Fibroblast of the aortic adventitia (primary cell): ENCODE measurements at regions not wholly inside any gene's neighbourhood (a gene's known extent, or its start where the extent isn't known, plus 50 kb on each side); places are given as distances from the start of the nearest gene placed in this dataset.

Source experiments
- DNase-seq: peaks from one replicate; pipeline ENCODE4 v3.0.0-alpha.2; 2010; ENCODE audit warnings: low read depth
- H3K4me3 ChIP-seq: 2 replicates; pipeline ENCODE4 v1.5.1; 2011; ENCODE audit warnings: low read depth, mild to moderate bottlenecking, control low read depth, low read length, moderate library complexity
- TF ChIP-seq, protein P1 (sequence below): IDR thresholded peaks from 2 replicates; pipeline ENCODE4 v1.5.1; 2011; ENCODE audit warnings: mild to moderate bottlenecking, low read length, control low read depth, inconsistent platforms; ENCODE audit not compliant: insufficient read depth

DNA sequence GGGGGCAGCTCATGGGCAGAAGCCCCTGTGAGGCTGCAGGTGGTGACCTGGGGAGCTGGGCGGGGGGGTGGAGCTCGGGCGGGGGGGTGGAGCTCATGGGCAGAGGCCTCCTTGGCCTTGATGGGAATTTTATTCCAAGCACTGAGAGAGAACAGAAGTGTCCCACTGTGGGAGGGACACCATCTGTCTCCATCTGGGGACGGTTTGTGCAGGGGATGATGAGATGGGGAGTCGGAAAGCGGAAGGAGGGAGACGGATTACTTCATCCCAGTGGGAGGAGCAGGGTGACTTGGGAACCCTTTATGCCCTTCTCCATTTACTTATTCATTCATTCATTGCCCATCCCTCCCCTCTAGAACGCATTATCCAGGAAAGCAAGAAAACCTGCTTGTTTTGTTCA is 304.7 kb downstream of the ADGRD1 start:
- no peak for DNase-seq
- H3K4me3 ChIP-seq: no peak overlapping the region
- TF ChIP-seq, protein P1, sequence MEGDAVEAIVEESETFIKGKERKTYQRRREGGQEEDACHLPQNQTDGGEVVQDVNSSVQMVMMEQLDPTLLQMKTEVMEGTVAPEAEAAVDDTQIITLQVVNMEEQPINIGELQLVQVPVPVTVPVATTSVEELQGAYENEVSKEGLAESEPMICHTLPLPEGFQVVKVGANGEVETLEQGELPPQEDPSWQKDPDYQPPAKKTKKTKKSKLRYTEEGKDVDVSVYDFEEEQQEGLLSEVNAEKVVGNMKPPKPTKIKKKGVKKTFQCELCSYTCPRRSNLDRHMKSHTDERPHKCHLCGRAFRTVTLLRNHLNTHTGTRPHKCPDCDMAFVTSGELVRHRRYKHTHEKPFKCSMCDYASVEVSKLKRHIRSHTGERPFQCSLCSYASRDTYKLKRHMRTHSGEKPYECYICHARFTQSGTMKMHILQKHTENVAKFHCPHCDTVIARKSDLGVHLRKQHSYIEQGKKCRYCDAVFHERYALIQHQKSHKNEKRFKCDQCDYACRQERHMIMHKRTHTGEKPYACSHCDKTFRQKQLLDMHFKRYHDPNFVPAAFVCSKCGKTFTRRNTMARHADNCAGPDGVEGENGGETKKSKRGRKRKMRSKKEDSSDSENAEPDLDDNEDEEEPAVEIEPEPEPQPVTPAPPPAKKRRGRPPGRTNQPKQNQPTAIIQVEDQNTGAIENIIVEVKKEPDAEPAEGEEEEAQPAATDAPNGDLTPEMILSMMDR: no peak

DNA sequence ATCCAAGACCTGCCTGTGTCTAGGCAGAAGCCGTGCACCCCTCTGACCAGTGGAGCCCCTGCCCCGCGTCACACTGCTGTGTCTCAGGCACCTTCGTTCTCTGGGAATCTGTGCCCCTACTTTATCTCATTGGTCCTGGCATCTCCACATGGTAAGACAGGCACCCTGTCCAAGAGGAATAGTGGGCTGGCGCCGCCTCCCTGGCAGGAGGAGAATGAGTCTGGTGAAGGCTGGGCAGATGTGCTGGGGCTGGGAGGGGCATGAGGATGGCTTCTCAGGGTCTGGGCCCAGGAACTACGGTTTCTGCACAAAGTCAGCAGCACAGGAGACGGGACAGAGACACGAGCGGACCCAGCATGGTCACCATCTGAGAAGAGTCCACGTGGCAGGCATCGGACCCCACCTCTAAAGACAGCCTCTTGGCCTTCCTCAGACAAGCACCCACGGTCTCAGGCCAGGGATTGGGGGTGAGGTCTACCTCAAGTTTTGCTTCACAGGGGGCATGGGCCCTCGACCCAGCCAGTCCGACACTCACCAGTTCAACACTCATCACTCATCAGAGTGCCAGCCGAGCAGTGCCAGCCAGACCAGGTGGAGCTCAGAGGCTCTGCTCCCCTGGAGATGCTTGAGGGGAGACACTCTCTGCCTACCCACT is 306.7 kb downstream of the ADGRD1 start:
- H3K4me3 ChIP-seq: no peak overlapping the region
- no peak for DNase-seq
- TF ChIP-seq, protein P1: no peak

DNA sequence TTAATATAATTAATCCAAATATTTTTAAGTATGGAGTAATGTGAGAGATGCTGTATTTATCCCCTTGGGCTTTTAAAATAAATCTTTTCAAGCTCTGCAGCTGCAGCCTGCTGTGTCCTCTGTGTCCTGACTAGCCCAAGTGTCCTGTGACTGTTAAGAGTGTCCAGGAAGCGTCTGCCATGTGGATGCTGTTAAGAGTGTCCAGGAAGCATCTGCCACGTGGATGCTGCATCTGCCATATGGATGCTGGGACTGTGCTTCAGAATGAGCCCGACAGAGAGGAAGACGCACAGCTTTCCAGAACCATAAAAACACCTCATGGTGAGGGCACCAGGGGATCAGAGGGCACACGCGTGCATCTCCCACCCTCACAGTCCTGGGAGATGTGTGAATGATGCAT is 307.2 kb downstream of the ADGRD1 start:
- DNase-seq: no peak
- H3K4me3 ChIP-seq: no peak overlapping the region
- TF ChIP-seq, protein P1: no peak

DNA sequence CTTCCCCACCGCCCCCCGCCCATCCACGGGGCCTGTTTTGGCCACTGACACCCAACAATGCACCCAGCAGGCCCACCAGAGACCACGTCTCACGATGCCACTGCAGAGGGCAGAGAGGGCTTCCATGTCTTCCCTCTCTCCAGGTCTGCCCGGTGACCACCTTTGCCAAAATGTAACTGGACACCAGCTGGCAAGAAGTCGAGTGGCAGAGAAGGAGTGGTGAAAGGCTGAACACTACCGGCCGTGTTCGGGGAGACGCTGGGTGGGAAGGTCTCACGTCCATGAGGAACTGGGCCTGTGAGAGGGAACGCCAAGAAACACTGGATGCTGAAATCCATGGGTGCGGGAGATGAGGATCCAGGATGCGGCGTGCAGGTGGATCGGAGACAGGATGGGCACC is 308.2 kb downstream of the ADGRD1 start:
- no peak for DNase-seq
- no peak overlapping the region for H3K4me3 ChIP-seq
- TF ChIP-seq, protein P1: no peak

DNA sequence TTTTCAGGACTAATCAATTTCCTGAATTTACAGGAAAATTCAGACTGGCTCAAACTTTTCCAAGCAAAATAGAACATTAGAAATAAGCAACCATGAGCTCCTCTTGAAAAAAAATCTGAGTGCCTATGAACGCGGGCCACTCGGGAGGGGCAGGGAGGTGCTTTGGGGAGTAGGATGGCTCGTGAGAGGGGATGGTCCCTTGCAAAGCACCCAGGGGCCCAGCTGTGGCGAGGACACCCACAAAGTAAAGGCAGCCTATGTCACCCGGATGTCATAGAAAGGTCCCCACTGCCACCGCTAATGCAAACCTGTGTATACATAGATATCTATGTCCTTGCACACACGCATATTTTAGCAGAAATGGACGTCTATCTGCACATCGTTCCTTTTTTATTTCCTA is 309.9 kb downstream of the ADGRD1 start:
- TF ChIP-seq, protein P1: no peak
- DNase-seq: no peak

DNA sequence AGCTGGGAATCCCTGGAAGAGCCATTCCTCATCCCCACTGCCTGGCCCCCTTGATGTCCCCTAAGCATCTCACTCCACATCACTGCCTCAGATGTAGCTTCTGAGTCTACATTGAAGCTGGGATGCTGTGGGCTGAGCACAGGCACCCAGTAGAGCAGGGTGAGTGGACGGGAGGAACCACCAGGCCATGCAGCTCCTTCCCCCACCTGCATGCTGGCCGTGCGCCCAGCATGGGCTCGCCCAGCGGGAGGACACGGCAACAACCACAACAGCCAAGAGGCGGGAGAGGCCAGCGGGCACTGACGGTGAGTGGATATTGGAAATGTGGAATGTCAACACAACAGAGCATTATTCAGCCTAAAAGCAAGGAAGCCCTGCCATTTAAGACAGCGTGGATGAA is 310.9 kb downstream of the ADGRD1 start:
- no peak for DNase-seq
- TF ChIP-seq, protein P1: no peak
- H3K4me3 ChIP-seq: no peak overlapping the region

More for the DNA sequence above, 309.9 kb downstream of the ADGRD1 start:
- no peak overlapping the region for H3K4me3 ChIP-seq
